ENCODE measurements at regions not wholly inside any gene's neighbourhood (a gene's known extent, or its start where the extent isn't known, plus 50 kb on each side); places are given as distances from the start of the nearest gene placed in this dataset.

DNA sequence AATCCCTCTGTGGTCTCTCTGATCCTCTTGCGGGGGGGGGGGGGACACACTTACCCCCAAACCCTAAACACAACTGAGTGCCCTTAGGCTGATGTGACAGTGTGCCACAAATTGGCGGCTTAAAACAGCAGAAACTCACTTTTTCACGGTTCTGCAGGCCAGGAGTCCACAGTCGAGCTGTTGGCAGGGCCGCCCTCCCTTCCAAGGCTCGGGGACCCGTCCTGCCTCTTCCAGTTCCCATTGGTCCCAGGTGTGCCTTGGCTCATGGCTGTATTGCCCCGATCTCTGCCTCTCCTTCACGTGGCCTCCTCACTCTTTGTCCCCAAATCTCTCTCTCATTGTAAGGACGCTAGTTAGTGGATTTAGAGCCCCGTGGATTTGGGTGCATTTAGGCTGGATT lies 199.9 kb upstream of the CIBAR2 start:
- TF ChIP-seq, protein P1, sequence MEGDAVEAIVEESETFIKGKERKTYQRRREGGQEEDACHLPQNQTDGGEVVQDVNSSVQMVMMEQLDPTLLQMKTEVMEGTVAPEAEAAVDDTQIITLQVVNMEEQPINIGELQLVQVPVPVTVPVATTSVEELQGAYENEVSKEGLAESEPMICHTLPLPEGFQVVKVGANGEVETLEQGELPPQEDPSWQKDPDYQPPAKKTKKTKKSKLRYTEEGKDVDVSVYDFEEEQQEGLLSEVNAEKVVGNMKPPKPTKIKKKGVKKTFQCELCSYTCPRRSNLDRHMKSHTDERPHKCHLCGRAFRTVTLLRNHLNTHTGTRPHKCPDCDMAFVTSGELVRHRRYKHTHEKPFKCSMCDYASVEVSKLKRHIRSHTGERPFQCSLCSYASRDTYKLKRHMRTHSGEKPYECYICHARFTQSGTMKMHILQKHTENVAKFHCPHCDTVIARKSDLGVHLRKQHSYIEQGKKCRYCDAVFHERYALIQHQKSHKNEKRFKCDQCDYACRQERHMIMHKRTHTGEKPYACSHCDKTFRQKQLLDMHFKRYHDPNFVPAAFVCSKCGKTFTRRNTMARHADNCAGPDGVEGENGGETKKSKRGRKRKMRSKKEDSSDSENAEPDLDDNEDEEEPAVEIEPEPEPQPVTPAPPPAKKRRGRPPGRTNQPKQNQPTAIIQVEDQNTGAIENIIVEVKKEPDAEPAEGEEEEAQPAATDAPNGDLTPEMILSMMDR (IDR thresholded peaks at IDR 0.05) = no peak
- no peak for TF ChIP-seq POLR2A (IDR thresholded peaks at IDR 0.05)

Measured in heart left ventricle (tissue), 13 donors.